OCI-LY3 (cell line): ENCODE measurements at regions not wholly inside any gene's neighbourhood (a gene's known extent, or its start where the extent isn't known, plus 50 kb on each side); places are given as distances from the start of the nearest gene placed in this dataset.

Experiments used
- H2AFZ ChIP-seq: fragments of 200-600, 300-600 bp; shearing (Covaris generic); 2 replicates; pipeline ENCODE4 v1.6.0; 2014; ENCODE audit warnings: antibody characterized with exemption, low read depth, low read length
- H3K27ac ChIP-seq: fragments of 200-600, 300-600 bp; sonication (generic); 2 replicates; pipeline ENCODE4 v1.5.1; 2014; ENCODE audit warnings: mild to moderate bottlenecking, low read length, moderate library complexity, mixed read lengths
- H3K27me3 ChIP-seq: fragments of 200-600, 300-600 bp; sonication (generic); 2 replicates; pipeline ENCODE4 v1.6.1; 2014; ENCODE audit warnings: low read depth, low read length, mixed read lengths
- H3K36me3 ChIP-seq: fragments of 200-600, 300-600 bp; sonication (generic); replicated peaks from 2 replicates; pipeline ENCODE3; 2014; ENCODE audit warnings: low read depth, low read length, mixed read lengths
- H3K4me1 ChIP-seq: fragments of 300-600, 200-600 bp; sonication (generic); 2 replicates; pipeline ENCODE4 v1.6.1; 2014; ENCODE audit warnings: low read length, mixed read lengths
- H3K4me2 ChIP-seq: fragments of 200-600, 300-600 bp; sonication (generic); 2 replicates; pipeline ENCODE4 v1.6.1; 2014; ENCODE audit warnings: low read length, mixed read lengths
- H3K4me3 ChIP-seq: fragments of 300-600, 200-600 bp; sonication (generic); 2 replicates; pipeline ENCODE4 v1.5.1; 2014; ENCODE audit warnings: antibody characterized with exemption, mild to moderate bottlenecking, low read length, moderate library complexity
- H3K79me2 ChIP-seq: fragments of 300-600, 200-600 bp; shearing (Covaris generic); 2 replicates; pipeline ENCODE4 v1.6.1; 2014; ENCODE audit warnings: mild to moderate bottlenecking, low read length, mixed read lengths
- H3K9ac ChIP-seq: fragments of 300-600, 200-600 bp; shearing (Covaris generic); 2 replicates; pipeline ENCODE4 v1.6.0; 2014; ENCODE audit warnings: mild to moderate bottlenecking, low read length, moderate library complexity
- H3K9me3 ChIP-seq: fragments of 200-600, 300-600 bp; shearing (Covaris generic); 2 replicates; pipeline ENCODE4 v1.6.1; 2014; ENCODE audit warnings: low read length, mixed read lengths; ENCODE audit not compliant: insufficient read depth
- H4K20me1 ChIP-seq: fragments of 200-600, 300-600 bp; sonication (generic); 2 replicates; pipeline ENCODE4 v1.6.1; 2016; ENCODE audit warnings: low read length, mixed read lengths; ENCODE audit not compliant: insufficient read depth
- EZH2phosphoT487 ChIP-seq: fragments of 200-600 bp; shearing (Covaris generic); IDR thresholded peaks from 2 replicates; pipeline ENCODE4 v1.6.1; 2018; ENCODE audit warnings: antibody characterized with exemption, mixed run types, low read depth
- TF ChIP-seq, protein P1 (sequence below): fragments of 200-600, 300-600 bp; sonication (generic); IDR thresholded peaks from 2 replicates; pipeline ENCODE4 v1.5.1; 2014; ENCODE audit warnings: antibody characterized with exemption, low read length, low read depth

DNA sequence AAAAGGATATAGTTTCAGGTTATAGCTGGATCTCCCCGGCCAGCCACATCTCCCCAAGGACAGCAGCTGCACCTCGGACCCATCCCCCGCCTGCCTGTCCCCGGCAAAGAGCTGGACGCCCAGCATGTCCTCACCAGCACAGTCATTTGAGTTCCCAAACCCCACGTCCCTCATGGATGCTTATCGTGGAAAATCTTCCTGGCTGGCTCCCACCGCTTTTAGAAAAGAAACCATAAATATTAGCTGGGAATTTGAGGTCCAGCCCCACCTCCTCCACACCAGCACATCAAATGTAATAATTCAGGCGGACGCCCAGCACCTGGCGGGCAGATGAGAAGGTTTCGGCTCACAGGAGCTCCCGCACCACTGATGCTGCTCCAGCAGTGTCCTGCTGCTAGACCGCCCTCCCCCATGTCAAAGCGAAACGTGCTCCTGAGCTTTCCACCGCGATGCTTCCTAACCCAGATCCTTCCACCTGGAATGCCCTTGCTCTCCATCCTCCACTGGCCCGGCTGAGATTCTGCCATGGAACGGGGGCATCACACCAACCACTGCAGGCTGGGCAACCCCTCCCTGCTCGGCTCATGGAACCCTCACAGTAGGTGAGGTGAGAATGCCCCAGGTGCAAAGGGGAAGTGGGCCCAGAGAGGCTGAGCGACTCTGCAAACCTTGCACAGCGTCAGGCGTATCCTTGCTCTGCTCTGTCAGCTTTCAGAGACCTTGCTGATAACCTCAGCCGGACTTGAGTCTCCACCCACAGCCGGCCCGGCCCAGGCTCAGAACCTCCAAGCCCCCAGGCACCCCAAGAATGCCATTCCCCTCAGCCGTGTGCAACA lies 71.5 kb upstream of the GPC1 start:
- Histone ChIP-seq H2AFZ (no peak overlapping the region), H3K9me3 (0 out of 2 replicates have a peak, but pooled peaks cover 3% of the 10 kb centered on the region), H3K4me2 (no peak overlapping the region), H3K36me3 (no peaks in the 10 kb centered on the region), H3K9ac (no peak overlapping the region), H3K79me2 (no peaks in the 10 kb centered on the region), H4K20me1 (no peaks in the 10 kb centered on the region), H3K27me3 (no peaks in the 10 kb centered on the region), H3K27ac (no peak overlapping the region), H3K4me1 (no peaks in the 10 kb centered on the region), H3K4me3 (no peak overlapping the region)
- TF ChIP-seq, protein P1, sequence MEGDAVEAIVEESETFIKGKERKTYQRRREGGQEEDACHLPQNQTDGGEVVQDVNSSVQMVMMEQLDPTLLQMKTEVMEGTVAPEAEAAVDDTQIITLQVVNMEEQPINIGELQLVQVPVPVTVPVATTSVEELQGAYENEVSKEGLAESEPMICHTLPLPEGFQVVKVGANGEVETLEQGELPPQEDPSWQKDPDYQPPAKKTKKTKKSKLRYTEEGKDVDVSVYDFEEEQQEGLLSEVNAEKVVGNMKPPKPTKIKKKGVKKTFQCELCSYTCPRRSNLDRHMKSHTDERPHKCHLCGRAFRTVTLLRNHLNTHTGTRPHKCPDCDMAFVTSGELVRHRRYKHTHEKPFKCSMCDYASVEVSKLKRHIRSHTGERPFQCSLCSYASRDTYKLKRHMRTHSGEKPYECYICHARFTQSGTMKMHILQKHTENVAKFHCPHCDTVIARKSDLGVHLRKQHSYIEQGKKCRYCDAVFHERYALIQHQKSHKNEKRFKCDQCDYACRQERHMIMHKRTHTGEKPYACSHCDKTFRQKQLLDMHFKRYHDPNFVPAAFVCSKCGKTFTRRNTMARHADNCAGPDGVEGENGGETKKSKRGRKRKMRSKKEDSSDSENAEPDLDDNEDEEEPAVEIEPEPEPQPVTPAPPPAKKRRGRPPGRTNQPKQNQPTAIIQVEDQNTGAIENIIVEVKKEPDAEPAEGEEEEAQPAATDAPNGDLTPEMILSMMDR, result no peak
- no peak for TF ChIP-seq EZH2phosphoT487

DNA sequence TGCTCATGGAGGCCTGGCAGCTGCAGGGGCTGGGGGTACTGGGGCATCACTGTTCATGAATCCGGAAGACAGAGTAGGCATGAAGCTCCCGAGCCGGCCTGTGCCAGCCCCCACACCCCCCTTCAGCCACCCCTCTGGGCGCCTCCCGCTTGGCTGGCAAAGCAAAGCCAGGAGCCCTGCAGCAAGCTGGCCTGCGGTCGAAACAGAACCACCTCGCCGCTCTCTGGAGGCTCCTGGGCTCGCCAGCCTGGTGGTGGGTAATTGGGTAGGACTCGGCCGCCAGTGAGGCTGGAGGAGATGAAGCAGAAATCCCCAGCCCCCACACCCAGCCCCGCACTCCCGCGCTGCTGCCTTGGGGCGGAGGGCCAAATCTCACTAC lies 70.9 kb upstream of the GPC1 start:
- Histone ChIP-seq H3K36me3 (no peaks in the 10 kb centered on the region), H2AFZ (no peak overlapping the region), H3K9ac (no peak overlapping the region), H3K27ac (no peak overlapping the region), H3K4me1 (no peaks in the 10 kb centered on the region), H3K4me3 (no peak overlapping the region), H3K9me3 (0 out of 2 replicates have a peak, but pooled peaks cover 3% of the 10 kb centered on the region), H4K20me1 (no peaks in the 10 kb centered on the region), H3K79me2 (no peaks in the 10 kb centered on the region), H3K4me2 (no peak overlapping the region), H3K27me3 (no peaks in the 10 kb centered on the region)
- TF ChIP-seq, protein P1, result no peak
- TF ChIP-seq EZH2phosphoT487, result no peak

DNA sequence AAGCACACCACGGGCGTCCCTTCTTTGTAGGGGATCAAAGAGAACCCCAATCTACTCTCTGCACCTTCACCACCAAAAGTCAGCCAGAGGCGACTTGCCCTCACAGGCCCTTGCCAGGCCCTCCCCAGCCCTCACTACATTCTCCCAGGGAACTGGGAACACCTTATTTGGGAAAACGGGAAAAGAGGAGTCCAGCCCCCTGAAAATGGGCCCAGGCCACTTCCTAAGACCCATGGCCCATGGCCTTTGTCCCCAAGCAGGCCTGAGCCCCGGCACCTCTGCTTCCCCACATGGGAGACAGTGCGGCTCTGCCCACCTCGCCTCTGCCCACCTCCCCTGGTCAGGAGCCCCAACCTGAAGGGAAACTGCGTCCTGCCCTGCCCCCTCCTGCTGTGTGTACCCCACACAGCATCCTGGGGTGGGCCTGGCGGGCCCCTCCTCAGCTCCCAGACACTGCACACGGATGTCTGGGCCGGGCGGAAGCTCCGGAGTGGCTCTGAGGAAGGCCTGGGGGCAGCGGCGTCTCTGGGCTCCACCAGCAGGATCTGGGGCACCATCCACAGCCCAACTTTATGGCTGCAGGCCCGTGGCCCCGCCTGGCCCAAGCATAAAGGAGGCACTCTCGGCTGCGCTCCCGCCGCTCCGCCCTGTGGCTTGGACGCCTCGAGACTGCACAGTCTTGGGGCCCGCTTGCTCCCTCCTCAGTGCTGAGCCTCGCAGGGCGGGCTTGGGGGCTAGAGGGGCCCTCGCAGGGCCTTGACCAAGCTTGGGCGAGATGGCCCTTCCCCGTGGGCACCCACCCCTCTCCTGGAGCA lies 70.3 kb upstream of the GPC1 start:
- H3K27ac ChIP-seq, result no peak overlapping the region
- no peaks in the 10 kb centered on the region for H3K36me3 ChIP-seq
- H2AFZ ChIP-seq, result no peak overlapping the region
- H3K4me3 ChIP-seq, result no peak overlapping the region
- TF ChIP-seq, protein P1, result no peak
- TF ChIP-seq EZH2phosphoT487, result no peak
- H3K9ac ChIP-seq, result no peak overlapping the region
- no peak overlapping the region for H3K4me2 ChIP-seq
- H3K79me2 ChIP-seq, result no peaks in the 10 kb centered on the region
- H4K20me1 ChIP-seq, result no peaks in the 10 kb centered on the region
- 0 out of 2 replicates have a peak, but pooled peaks cover 3% of the 10 kb centered on the region for H3K9me3 ChIP-seq
- H3K4me1 ChIP-seq, result no peaks in the 10 kb centered on the region
- no peaks in the 10 kb centered on the region for H3K27me3 ChIP-seq

DNA sequence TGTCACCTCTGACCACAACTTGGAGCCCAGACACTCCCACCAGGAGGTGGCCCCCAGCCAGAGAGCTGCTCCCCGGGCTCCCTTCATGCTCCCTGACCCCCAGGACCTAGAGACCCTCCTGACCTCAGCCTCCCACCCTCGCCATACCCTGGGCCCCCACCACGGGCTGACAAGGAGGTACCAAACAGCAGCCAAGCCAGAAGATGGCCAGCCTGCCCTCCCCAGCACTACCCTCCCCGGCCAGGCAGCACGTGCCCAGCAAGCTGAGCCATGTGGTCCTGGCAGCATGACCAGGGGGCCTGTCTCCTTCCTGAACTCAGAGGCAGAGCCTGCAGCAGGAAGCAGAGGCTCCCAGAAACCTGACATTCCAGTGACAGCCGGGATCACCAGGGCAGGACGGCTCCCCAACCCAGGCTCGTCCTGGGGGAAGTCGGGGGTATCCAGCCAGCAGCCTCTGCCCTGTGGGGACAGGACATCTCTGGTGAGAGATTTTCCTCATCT lies 69.4 kb upstream of the GPC1 start:
- no peak overlapping the region for H2AFZ ChIP-seq
- no peaks in the 10 kb centered on the region for H3K79me2 ChIP-seq
- H3K4me1 ChIP-seq, result no peaks in the 10 kb centered on the region
- H3K27ac ChIP-seq, result no peak overlapping the region
- H4K20me1 ChIP-seq, result no peaks in the 10 kb centered on the region
- H3K9ac ChIP-seq, result no peak overlapping the region
- no peaks in the 10 kb centered on the region for H3K27me3 ChIP-seq
- H3K9me3 ChIP-seq, result no peaks in the 10 kb centered on the region
- no peak for TF ChIP-seq EZH2phosphoT487
- TF ChIP-seq, protein P1, result no peak
- H3K4me2 ChIP-seq, result no peak overlapping the region
- no peaks in the 10 kb centered on the region for H3K36me3 ChIP-seq
- no peak overlapping the region for H3K4me3 ChIP-seq
